ENCODE measurements at regions not wholly inside any gene's neighbourhood (a gene's known extent, or its start where the extent isn't known, plus 50 kb on each side); places are given as distances from the start of the nearest gene placed in this dataset.
"Not testable (repeated sequence)": the region's sequence is repeated elsewhere in the genome, so short reads cannot be mapped to it uniquely, and the experiment has no call there.

GRCh38 chr11:128039140-128040021, 548.0 kb downstream of the ETS1 start:
- TF ChIP-seq EP300 (IDR thresholded peaks at IDR 0.05) (no peak), CTCF (IDR thresholded peaks at IDR 0.05) (no peak), POLR2A (IDR thresholded peaks at IDR 0.05; ENCODE audit: low read depth) (no peak), POLR2AphosphoS5 (IDR thresholded peaks at IDR 0.05) (no peak)
- intact Hi-C loops (cut with DNase I) = no loop called here

DNA sequence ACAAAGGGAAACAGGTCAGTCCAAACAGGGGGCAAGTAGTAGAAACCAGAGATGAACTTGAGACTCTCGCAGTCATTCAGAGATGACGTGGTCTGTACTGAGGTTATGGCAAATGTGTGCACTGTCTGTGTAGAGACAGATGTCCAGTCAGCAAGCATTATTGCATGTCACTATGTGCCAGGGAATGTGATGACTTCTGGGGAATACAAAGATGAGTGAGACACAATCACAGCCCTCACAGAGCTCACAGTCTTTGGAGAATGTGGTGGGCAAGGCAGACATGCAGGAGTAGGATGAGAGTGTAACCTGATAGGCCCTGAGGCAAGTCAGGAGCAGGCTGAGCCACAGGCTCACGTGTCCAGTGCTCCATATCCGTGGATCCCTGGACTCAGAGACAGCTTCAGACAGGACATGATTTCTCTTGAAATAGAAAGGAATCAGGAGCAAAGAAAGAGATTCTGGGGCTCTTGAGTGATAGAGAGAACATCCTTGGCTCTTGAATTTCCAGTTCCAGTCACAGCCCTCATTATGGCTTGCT, 550.7 kb downstream of the ETS1 start:
- H3K4me1 ChIP-seq = no peaks in the 10 kb centered on the region
- TF ChIP-seq EP300 (IDR thresholded peaks at IDR 0.05) = no peak
- peaks cover 0 to 28% (median 0%) of the 10 kb centered on the region in 4 donors for H3K27me3 ChIP-seq
- DNase-seq (ENCODE audit: extremely low spot score) = no peak
- no peak overlapping the region for H3K4me3 ChIP-seq
- H3K27ac ChIP-seq (replicated peaks in 1 of 4) = no peak overlapping the region
- H3K9me3 ChIP-seq = no peaks in the 10 kb centered on the region
- intact Hi-C loops (cut with DNase I) = no loop called here
- H3K36me3 ChIP-seq = no peaks in the 10 kb centered on the region
- WGBS = 72% methylated on average over 4 of the region's 4 CpGs

More at GRCh38 chr11:128039140-128040021, 548.0 kb downstream of the ETS1 start:
- Histone ChIP-seq H3K4me1 (no peaks in the 10 kb centered on the region), H3K27ac (replicated peaks in 1 of 4) (no peak overlapping the region), H3K9me3 (no peaks in the 10 kb centered on the region), H3K36me3 (no peaks in the 10 kb centered on the region), H3K27me3 (peaks cover 0 to 28% (median 0%) of the 10 kb centered on the region in 4 donors), H3K4me3 (no peak overlapping the region)
- 54% methylated on average over 8 of the region's 8 CpGs for WGBS
- no peak for DNase-seq (ENCODE audit: extremely low spot score)

- no peak overlapping the region for H3K27ac ChIP-seq (replicated peaks in 1 of 4)
- no peak overlapping the region for H3K4me3 ChIP-seq
- intact Hi-C loops (cut with DNase I) = no loop called here
- DNase-seq (ENCODE audit: extremely low spot score) = no peak
- H3K4me1 ChIP-seq = no peaks in the 10 kb centered on the region
- 83% methylated on average over 5 of the region's 5 CpGs for WGBS
- TF ChIP-seq POLR2A (IDR thresholded peaks at IDR 0.05; ENCODE audit: low read depth) (no peak), EP300 (IDR thresholded peaks at IDR 0.05) (no peak)
- peaks cover 0 to 28% (median 0%) of the 10 kb centered on the region in 4 donors for H3K27me3 ChIP-seq
- no peaks in the 10 kb centered on the region for H3K36me3 ChIP-seq
- no peaks in the 10 kb centered on the region for H3K9me3 ChIP-seq
These were observed 551.4 kb downstream of the ETS1 start for GRCh38 chr11:128036006-128036405.

- not testable (repeated sequence) for H3K9me3 ChIP-seq; H3K4me1 ChIP-seq; DNase-seq (ENCODE audit: extremely low spot score); H3K4me3 ChIP-seq; H3K36me3 ChIP-seq; H3K27ac ChIP-seq (replicated peaks in 1 of 4)
- intact Hi-C loops (cut with DNase I) = loop anchor here (5.0 kb wide), 1 partner anchor 801 kb away; no protein-coding TSS in a partner anchor
- TF ChIP-seq CTCF (IDR thresholded peaks at IDR 0.05) = peak; percentile 59 to 73 (median 62)
- peaks cover 0 to 19% (median 0%) of the 10 kb centered on the region in 4 donors for H3K27me3 ChIP-seq
- 56% methylated on average over 14 of the region's 14 CpGs for whole genome bisulfite sequencing
These were observed 555.7 kb downstream of the ETS1 start for GRCh38 chr11:128031538-128032134.

DNA sequence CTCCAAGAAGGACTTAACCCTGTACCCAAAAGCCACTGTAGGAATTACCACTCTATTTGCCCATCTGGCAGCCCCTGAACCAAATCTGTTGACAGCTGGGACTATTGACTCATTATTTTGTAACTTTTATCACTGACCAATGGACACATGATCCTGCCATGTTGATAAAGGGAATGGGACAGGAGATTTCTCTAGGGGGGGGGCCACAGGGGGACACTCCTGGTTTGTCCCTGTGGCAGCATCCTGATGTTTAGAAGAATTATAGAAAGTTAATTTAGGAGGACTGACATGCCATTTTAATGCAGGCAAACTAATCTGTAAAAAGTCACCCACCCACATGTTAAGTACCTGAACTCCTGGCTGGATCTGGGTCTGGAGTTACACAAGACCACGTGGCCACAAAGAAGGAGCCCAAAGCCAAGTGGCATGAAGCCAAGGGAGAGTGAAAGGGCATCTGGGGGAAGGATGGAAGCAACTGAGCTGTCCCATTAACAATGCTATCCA, 558.1 kb downstream of the ETS1 start:
- no peak overlapping the region for H3K27ac ChIP-seq (replicated peaks in 1 of 4)
- H3K4me3 ChIP-seq = no peak overlapping the region
- 12% methylated on average over 1 of the region's 1 CpG for WGBS
- H3K27me3 ChIP-seq = peaks cover 0 to 16% (median 0%) of the 10 kb centered on the region in 4 donors
- no peaks in the 10 kb centered on the region for H3K4me1 ChIP-seq
- no peak for DNase-seq (ENCODE audit: extremely low spot score)
- intact Hi-C loops (cut with DNase I) = loop anchor here (5.0 kb wide), 1 partner anchor 128 kb away; no protein-coding TSS in a partner anchor
- TF ChIP-seq EP300 (IDR thresholded peaks at IDR 0.05) (no peak), POLR2A (IDR thresholded peaks at IDR 0.05; ENCODE audit: low read depth) (no peak), POLR2AphosphoS5 (IDR thresholded peaks at IDR 0.05) (no peak), CTCF (IDR thresholded peaks at IDR 0.05) (no peak)
- H3K36me3 ChIP-seq = no peaks in the 10 kb centered on the region
- H3K9me3 ChIP-seq = no peaks in the 10 kb centered on the region
